Activated naive CD8-positive, alpha-beta T cell treated with anti-CD3 and anti-CD28 coated beads, Interleukin-2, amount 50 U/mL, for 24 hours (primary cell): ENCODE measurements at regions not wholly inside any gene's neighbourhood (a gene's known extent, or its start where the extent isn't known, plus 50 kb on each side); places are given as distances from the start of the nearest gene placed in this dataset.
"Not testable (repeated sequence)": the region's sequence is repeated elsewhere in the genome, so short reads cannot be mapped to it uniquely, and the experiment has no call there.

Experiments
- ATAC-seq: fragments of 150-1000 bp; cut with Tn5 transposase; one replicate; pipeline ENCODE4 v1.10.0; 2021
- DNase-seq: peaks from one replicate; pipeline ENCODE4 v3.0.0; 2021
- H3K27ac Mint-ChIP-seq: one replicate; pipeline ENCODE4 v1.8.0; 2021; ENCODE audit warnings: mild to moderate bottlenecking, mixed read lengths
- H3K27me3 Mint-ChIP-seq: one replicate; pipeline ENCODE4 v1.8.0; 2021; ENCODE audit warnings: mixed read lengths
- H3K36me3 Mint-ChIP-seq: one replicate; pipeline ENCODE4 v1.8.0; 2021; ENCODE audit warnings: low read depth, mixed read lengths
- H3K4me1 Mint-ChIP-seq: one replicate; pipeline ENCODE4 v1.8.0; 2021; ENCODE audit warnings: mixed read lengths
- H3K4me3 Mint-ChIP-seq: one replicate; pipeline ENCODE4 v1.8.0; 2021; ENCODE audit warnings: mild to moderate bottlenecking, moderate library complexity, mixed read lengths
- H3K9me3 Mint-ChIP-seq: one replicate; pipeline ENCODE4 v1.8.0; 2021; ENCODE audit warnings: mixed read lengths

DNA sequence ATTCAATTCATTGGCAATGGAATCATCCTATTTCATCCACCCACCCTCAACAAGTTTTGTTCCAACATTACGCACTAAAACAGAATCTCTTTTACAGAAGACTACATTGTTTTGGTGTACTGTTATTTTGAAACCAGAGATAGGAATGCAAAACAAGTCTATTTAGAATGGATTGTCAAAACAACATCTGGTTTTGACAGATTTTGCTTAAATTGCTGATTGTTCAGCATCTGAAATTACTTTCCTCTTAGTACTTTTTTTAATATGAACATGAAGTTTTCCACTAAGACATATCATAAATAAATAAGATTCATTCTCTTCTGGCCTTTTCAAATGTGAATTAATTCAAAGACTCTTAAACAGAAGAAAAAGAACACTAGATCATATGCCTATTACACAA is 323.9 kb upstream of the TFPI start:
- H3K36me3 Mint-ChIP-seq: no peaks in the 10 kb centered on the region
- ATAC-seq: no peak
- H3K4me3 Mint-ChIP-seq: no peak overlapping the region
- no peaks in the 10 kb centered on the region for H3K27me3 Mint-ChIP-seq
- no peak overlapping the region for H3K27ac Mint-ChIP-seq
- H3K4me1 Mint-ChIP-seq: no peaks in the 10 kb centered on the region
- H3K9me3 Mint-ChIP-seq: peaks cover 9% of the 10 kb centered on the region
- no peak for DNase-seq

DNA sequence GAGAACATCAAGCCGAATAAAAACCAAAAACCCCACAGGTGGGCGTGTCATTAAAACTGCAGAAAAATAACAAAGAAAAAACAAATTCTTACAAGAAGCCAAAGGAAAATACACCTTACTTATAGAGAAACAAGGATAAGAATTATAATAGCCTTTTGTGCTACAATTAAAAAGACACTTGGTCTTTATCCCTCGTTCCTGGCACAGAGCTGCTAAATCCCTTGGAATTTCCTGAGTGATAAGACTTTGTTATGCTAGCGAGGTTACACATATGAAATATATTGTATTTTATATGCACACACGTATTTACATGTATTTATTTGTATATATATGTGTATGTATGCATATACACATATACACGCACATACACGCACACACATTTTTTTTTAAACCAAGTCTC is 325.3 kb upstream of the TFPI start:
- H3K27ac Mint-ChIP-seq: no peak overlapping the region
- ATAC-seq (no peak), DNase-seq (no peak)
- H3K27me3 Mint-ChIP-seq: no peaks in the 10 kb centered on the region
- H3K9me3 Mint-ChIP-seq: peaks cover 9% of the 10 kb centered on the region
- no peak overlapping the region for H3K4me3 Mint-ChIP-seq
- H3K36me3 Mint-ChIP-seq: no peaks in the 10 kb centered on the region
- no peaks in the 10 kb centered on the region for H3K4me1 Mint-ChIP-seq

DNA sequence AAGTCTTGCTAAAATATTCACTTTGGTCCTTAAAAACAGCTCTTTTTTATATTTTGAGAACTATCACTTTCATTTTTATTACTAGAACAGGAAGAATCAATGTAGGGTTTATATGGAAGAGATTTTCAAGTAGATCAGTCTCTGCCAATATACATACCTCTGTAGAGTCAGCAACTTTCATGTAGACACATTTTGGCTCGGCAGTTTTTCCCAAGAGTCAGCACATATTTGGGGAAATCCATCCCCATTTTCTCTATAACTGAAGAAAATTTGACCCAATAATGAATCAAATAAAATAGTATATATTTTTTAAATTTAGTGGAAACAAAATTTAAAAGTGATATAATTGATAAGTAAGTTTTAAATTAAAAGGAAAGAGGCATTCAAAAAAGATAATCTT is 329.8 kb upstream of the TFPI start:
- no peaks in the 10 kb centered on the region for H3K36me3 Mint-ChIP-seq
- no peak overlapping the region for H3K4me3 Mint-ChIP-seq
- ATAC-seq (no peak), DNase-seq (no peak)
- peaks cover 4% of the 10 kb centered on the region for H3K9me3 Mint-ChIP-seq
- no peaks in the 10 kb centered on the region for H3K27me3 Mint-ChIP-seq
- no peak overlapping the region for H3K27ac Mint-ChIP-seq
- H3K4me1 Mint-ChIP-seq: no peaks in the 10 kb centered on the region

DNA sequence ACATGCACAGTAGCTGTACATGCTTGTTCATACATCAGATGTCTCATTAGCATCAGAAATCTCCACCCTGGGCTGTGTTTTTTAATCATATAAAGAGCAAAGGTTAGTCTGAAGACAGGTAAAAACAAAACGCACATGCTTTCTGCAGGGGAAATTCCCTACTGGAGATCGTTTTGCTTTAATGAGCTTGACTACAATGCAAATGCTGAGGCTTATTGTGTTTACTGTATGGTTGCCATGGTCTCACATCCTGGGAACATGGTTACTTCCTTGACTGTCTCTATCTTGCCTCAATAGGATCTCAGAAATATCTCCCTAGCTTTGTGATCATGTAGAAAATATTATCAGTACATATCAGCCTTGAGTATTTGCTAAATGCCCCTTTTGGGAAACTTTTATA is 336.5 kb upstream of the TFPI start:
- Mint-ChIP-seq H3K4me3 (no peak overlapping the region), H3K27me3 (no peaks in the 10 kb centered on the region), H3K27ac (no peak overlapping the region), H3K9me3 (no peaks in the 10 kb centered on the region), H3K4me1 (no peaks in the 10 kb centered on the region), H3K36me3 (no peaks in the 10 kb centered on the region)
- DNase-seq (no peak), ATAC-seq (no peak)

DNA sequence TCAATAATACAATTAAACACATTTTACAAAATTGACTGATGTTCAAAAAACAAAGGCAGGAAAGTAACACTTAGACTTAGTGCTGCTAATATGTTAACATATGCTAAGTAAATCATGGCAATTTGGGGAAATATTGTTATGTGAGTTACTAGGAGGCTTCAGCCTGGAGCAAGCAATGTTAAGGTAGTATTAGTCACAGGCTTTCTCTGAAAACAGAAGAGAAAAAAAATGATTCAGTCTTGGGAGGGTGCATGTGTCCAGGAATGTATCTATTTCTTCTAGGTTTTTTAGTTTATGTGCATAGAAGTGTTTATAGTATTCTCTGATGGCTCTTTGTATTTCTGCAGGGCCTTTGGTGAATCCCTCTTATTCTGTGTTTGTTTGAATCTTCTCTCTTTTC is 345.8 kb upstream of the TFPI start:
- Mint-ChIP-seq H3K36me3 (no peaks in the 10 kb centered on the region), H3K9me3 (no peaks in the 10 kb centered on the region), H3K4me1 (no peaks in the 10 kb centered on the region), H3K27ac (no peak overlapping the region), H3K27me3 (no peaks in the 10 kb centered on the region), H3K4me3 (no peak overlapping the region)
- DNase-seq (no peak), ATAC-seq (no peak)

DNA sequence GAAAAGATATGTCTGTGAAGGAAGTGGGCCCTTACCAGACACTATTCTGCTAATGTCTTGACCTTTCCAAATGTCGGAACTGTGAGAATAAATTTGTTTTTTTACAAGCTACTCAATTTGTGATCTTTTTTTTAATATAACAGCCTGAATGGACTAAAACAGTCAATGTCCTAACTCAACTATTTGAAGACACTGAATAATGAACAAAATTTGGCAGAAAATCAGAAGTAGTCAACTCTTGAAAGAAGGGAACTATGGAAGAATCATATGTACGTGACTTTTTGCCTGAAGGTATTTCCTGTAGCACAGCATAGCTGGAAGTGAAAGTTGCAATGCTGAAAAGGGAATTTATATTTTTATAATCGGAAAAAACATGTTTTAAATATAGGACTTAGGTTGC is 351.8 kb upstream of the TFPI start:
- Mint-ChIP-seq H3K36me3 (no peaks in the 10 kb centered on the region), H3K9me3 (no peaks in the 10 kb centered on the region), H3K4me3 (no peak overlapping the region), H3K4me1 (no peaks in the 10 kb centered on the region), H3K27me3 (no peaks in the 10 kb centered on the region), H3K27ac (no peak overlapping the region)
- no peak for DNase-seq
- no peak for ATAC-seq

DNA sequence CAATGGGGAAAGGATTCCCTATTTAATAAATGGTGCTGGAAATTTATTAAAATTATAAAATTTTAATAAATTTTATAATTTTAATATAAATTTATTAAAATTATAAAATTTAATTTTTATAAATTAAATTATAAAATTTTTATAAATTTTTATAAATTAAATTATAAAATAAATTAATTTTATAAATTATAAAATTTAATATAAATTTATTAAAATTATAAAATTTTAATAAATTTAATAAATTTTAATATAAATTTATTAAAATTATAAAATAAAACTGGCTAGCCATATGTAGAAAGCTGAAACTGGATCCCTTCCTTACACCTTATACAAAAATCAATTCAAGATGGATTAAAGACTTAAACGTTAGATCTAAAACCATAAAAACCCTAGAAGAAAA is 356.7 kb upstream of the TFPI start:
- not testable (repeated sequence) for H3K36me3 Mint-ChIP-seq, H3K4me3 Mint-ChIP-seq, ATAC-seq, H3K9me3 Mint-ChIP-seq, H3K27me3 Mint-ChIP-seq, DNase-seq, H3K27ac Mint-ChIP-seq, H3K4me1 Mint-ChIP-seq

DNA sequence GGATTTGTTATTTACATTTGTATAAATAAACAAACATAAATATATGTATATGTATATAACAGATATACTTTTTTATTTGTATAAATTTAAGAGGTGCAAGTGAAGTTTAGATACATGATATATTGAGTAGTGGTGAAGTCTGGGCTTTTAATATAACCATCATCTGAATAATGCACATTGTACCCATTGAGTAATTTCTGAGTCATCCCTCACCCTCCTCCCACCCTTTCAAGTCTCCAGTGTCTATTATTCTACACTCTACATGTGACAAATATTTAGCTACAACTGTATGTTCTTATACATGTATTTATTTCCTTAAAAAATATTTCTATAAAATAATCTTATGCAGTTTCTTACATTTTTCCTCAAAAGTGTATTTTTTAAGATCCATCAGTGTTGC is 358.7 kb upstream of the TFPI start:
- Mint-ChIP-seq H3K36me3 (no peaks in the 10 kb centered on the region), H3K9me3 (no peaks in the 10 kb centered on the region), H3K4me3 (no peak overlapping the region), H3K27me3 (no peaks in the 10 kb centered on the region), H3K27ac (no peak overlapping the region), H3K4me1 (no peaks in the 10 kb centered on the region)
- ATAC-seq (no peak), DNase-seq (no peak)

DNA sequence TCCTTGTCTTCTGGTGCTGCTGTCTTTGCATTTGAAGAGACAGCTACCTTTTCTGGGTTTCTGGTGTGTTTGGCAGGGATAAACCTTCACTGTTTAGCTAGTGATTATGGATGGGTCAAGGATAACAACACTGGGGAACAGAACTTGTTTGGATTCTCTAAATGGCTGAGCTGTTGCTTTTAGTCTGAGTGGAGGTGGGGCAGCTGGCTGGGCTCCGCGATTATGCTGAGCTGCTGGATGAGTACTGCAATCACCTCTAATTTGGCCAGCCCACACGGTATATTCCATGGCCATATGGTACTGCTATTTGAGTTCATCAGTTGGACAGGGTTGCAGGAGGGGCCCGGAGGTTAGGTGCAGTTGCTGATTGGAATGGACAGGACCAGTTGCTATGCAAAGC is 361.6 kb upstream of the TFPI start:
- Mint-ChIP-seq H3K4me3 (no peak overlapping the region), H3K27ac (no peak overlapping the region), H3K36me3 (no peaks in the 10 kb centered on the region), H3K9me3 (no peaks in the 10 kb centered on the region), H3K4me1 (no peaks in the 10 kb centered on the region), H3K27me3 (no peaks in the 10 kb centered on the region)
- no peak for DNase-seq
- ATAC-seq: no peak

DNA sequence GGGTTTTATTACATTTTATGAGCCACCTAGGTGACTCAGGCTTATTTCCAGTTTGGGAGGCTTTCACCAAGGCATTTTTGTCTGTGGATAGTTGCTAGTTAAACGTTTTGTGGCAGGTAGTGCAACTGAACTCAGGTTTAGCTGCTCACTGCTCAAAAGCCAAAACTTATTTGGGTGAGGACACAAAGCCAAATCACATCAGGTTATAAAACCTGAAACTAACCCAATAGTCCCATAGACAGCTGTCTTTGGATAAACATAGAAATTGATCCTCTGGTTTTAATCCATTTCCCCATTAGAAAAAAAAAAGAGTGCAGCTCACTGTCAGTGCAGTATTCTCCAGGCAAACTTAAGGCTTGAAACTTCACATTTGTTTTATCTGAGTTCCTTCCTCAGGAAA is 362.6 kb upstream of the TFPI start:
- H3K4me1 Mint-ChIP-seq: no peaks in the 10 kb centered on the region
- no peak for DNase-seq
- H3K9me3 Mint-ChIP-seq: peaks cover 4% of the 10 kb centered on the region
- no peak for ATAC-seq
- no peaks in the 10 kb centered on the region for H3K36me3 Mint-ChIP-seq
- H3K27me3 Mint-ChIP-seq: no peaks in the 10 kb centered on the region
- no peak overlapping the region for H3K4me3 Mint-ChIP-seq
- no peak overlapping the region for H3K27ac Mint-ChIP-seq

DNA sequence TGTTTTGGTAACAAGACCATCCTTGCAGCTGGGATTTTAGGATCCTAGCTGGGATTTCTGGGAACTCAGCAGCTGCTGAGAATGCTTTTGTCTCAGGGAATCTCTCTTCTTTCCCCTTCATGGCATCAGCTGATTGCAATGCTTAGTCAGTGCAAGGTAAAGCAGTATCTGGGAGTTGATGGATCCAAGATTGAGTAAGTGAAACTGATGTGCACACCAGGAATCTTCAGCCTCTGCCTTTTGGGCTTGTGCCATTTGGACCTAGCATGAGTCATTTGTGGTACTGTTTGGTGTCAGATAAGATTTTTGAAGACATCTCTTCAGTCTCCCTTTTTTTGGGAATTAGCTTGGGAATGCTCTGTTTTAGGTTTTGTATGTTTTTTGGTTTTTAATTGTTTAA is 363.3 kb upstream of the TFPI start:
- Mint-ChIP-seq H3K9me3 (peaks cover 4% of the 10 kb centered on the region), H3K27ac (no peak overlapping the region), H3K27me3 (no peaks in the 10 kb centered on the region), H3K4me3 (no peak overlapping the region), H3K36me3 (no peaks in the 10 kb centered on the region), H3K4me1 (no peaks in the 10 kb centered on the region)
- DNase-seq (no peak), ATAC-seq (no peak)

DNA sequence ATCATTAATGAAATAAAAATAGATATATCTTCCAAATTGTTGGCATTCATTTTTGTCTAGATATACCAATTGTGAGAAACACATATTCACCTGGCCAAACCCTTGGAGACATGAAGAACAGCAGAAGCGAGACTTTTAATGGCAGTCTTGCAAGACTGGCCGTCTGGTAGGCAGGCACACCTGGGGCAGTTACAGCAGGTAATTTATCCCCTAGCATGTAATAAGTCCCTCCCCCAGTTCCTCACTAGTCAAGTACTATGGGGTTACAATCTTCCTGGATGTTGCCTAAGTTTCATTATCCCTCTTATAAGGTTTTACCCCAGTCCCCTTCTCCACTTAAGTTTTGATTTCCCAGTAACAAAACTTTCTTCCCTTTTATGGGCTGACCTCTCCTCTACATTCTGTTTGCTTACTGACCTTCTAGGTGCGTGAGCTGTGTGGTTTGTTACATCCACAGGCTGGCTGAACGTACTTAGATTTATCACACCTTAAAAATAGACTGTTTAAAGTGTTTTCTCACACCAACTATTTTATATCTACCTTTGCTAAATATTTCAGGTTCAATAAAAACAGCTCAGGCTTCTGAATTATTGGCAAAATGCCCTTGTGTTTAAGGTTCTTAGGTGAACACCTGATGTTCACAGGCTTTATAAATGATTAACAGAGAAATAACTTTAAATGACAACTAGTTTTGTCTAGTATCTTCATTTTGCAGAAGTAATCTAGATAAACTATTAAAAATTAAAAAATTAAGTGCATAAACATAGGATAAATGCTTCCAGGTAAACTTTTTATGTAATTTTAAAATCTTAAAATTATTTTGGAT is 365.0 kb upstream of the TFPI start:
- peaks cover 4% of the 10 kb centered on the region for H3K9me3 Mint-ChIP-seq
- DNase-seq (no peak), ATAC-seq (no peak)
- no peak overlapping the region for H3K4me3 Mint-ChIP-seq
- no peaks in the 10 kb centered on the region for H3K4me1 Mint-ChIP-seq
- no peak overlapping the region for H3K27ac Mint-ChIP-seq
- H3K36me3 Mint-ChIP-seq: no peaks in the 10 kb centered on the region
- no peaks in the 10 kb centered on the region for H3K27me3 Mint-ChIP-seq

DNA sequence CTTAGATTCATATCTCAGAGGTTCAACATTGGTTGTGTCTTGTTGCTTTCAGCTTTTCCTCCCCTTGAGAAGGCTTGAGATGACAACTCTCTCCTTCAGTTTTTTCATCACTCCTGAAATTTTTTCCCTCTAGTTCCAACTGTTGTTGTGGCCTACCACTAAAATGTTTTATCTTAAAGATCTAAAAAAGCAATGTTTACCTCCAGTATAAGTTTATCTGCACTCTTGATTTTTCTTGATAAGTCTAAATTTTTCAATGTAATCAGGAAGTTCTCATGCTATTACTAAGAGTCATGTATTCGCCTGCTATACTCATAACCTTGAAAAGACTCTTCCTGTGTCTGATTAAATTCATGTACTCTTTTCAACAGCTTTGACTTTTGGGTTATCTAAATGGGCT is 366.3 kb upstream of the TFPI start:
- H3K4me1 Mint-ChIP-seq: no peaks in the 10 kb centered on the region
- no peak overlapping the region for H3K27ac Mint-ChIP-seq
- no peak for DNase-seq
- H3K9me3 Mint-ChIP-seq: peaks cover 4% of the 10 kb centered on the region
- no peak overlapping the region for H3K4me3 Mint-ChIP-seq
- no peaks in the 10 kb centered on the region for H3K27me3 Mint-ChIP-seq
- no peaks in the 10 kb centered on the region for H3K36me3 Mint-ChIP-seq
- ATAC-seq: no peak

DNA sequence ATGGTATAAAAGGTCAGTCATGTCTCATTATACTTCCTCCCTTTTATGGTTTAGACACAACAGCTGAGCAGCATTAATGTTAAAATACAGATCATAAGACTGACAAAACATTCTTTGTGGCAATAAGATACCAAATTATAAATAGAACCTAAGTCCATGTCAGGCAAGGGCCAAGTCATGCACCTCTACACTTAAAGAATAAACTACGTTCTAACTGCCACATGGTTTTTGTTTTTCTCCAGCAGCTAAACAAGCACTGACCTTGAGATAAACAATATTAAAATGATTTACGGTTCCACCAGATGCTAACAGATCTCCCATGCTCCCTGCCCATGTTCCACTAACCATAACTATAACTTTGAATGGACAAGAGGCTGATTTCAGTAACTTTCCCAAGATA is 368.6 kb upstream of the TFPI start:
- no peak overlapping the region for H3K27ac Mint-ChIP-seq

DNA sequence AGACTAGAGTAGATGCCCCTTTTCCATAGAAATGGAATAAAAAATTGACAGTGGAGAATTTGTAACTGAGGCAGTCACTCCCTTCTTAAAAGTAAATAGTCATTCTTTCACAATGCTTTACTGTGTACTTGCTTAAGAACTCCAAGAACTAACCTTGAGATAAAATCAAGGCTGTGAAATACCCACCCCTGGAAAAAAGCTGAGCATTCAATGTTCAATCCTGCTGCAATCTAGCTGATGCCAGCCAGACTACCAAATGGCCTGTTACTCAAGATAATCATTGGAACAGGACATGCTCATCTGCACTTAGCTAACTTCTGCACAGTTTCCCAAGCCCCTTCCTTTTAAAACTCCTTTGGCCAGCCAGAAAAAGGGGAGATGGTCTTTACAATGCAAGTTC is 367.4 kb upstream of the GULP1 start:
- no peaks in the 10 kb centered on the region for H3K36me3 Mint-ChIP-seq
- DNase-seq: no peak
- H3K4me3 Mint-ChIP-seq: no peak overlapping the region

More for the DNA sequence above, 368.6 kb upstream of the TFPI start:
- H3K27me3 Mint-ChIP-seq: no peaks in the 10 kb centered on the region
- no peaks in the 10 kb centered on the region for H3K36me3 Mint-ChIP-seq
- no peak overlapping the region for H3K4me3 Mint-ChIP-seq
- DNase-seq (no peak), ATAC-seq (no peak)
- H3K4me1 Mint-ChIP-seq: no peaks in the 10 kb centered on the region
- H3K9me3 Mint-ChIP-seq: peaks cover 4% of the 10 kb centered on the region

DNA sequence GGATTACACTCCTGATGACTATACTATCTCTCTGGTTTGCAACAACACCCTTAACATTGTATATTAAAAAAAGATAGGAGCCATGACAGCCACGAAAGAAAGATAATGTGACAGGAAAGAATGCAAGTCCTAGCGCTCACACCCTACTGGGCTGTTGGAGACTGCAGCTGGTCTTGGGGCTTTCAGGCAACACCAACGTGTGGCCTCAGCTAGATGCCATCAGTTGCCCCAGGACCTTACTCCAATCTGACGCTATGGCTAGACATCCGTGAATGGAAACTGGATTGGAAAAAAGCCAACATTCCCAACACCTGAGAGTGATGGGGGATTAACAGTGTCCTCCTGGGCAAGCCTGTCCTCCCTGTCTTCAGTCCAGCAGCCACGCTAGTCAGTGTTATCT is 357.4 kb upstream of the GULP1 start:
- no peaks in the 10 kb centered on the region for H3K4me1 Mint-ChIP-seq
- no peaks in the 10 kb centered on the region for H3K27me3 Mint-ChIP-seq
- no peak for DNase-seq
- no peak for ATAC-seq
- H3K27ac Mint-ChIP-seq: no peak overlapping the region
- no peaks in the 10 kb centered on the region for H3K9me3 Mint-ChIP-seq
- H3K4me3 Mint-ChIP-seq: no peak overlapping the region
- H3K36me3 Mint-ChIP-seq: no peaks in the 10 kb centered on the region

More for the DNA sequence above, 367.4 kb upstream of the GULP1 start:
- Mint-ChIP-seq H3K27me3 (no peaks in the 10 kb centered on the region), H3K27ac (no peak overlapping the region), H3K4me1 (no peaks in the 10 kb centered on the region), H3K9me3 (peaks cover 4% of the 10 kb centered on the region)
- no peak for ATAC-seq
